Stimulated activated CD4-positive, alpha-beta T cell treated with anti-CD3 and anti-CD28 coated beads, Interleukin-15, amount 100 ng/mL, for 1 hour (primary cell): ENCODE measurements at regions not wholly inside any gene's neighbourhood (a gene's known extent, or its start where the extent isn't known, plus 50 kb on each side); places are given as distances from the start of the nearest gene placed in this dataset.

Experiments used
- DNase-seq, 2 donors: peaks; one replicate each; pipeline ENCODE4 v3.0.0-alpha.2; 2020; ENCODE audit warnings: low read depth in 1 of 2, low spot score in 1 of 2

- no peak for DNase-seq
Observed at GRCh38 chr1:88266051-88266450, 418.0 kb upstream of the PKN2 start.

- no peak for DNase-seq
Observed at GRCh38 chr1:88272216-88272615, 411.9 kb upstream of the PKN2 start.

GRCh38 chr1:88274431-88274830 lies 409.6 kb upstream of the PKN2 start:
- no peak for DNase-seq

GRCh38 chr1:88275259-88275862 lies 408.7 kb upstream of the PKN2 start:
- DNase-seq: no peak

GRCh38 chr1:88276163-88276562 lies 407.9 kb upstream of the PKN2 start:
- no peak for DNase-seq

- DNase-seq: no peak
Observed at GRCh38 chr1:88284066-88284465, 400.0 kb upstream of the PKN2 start.

GRCh38 chr1:88284666-88285366 lies 399.3 kb upstream of the PKN2 start:
- no peak for DNase-seq

- DNase-seq: no peak
Observed at GRCh38 chr1:88286716-88287115, 397.4 kb upstream of the PKN2 start.

GRCh38 chr1:88288571-88288970 lies 395.5 kb upstream of the PKN2 start:
- no peak for DNase-seq

- DNase-seq: no peak
Observed at GRCh38 chr1:88289401-88290102, 394.5 kb upstream of the PKN2 start.

GRCh38 chr1:88291611-88292354 lies 392.3 kb upstream of the PKN2 start:
- DNase-seq: no peak

GRCh38 chr1:88293691-88294190 lies 390.3 kb upstream of the PKN2 start:
- no peak for DNase-seq

- no peak for DNase-seq
Observed at GRCh38 chr1:88296227-88296626, 387.8 kb upstream of the PKN2 start.

- no peak for DNase-seq
Observed at GRCh38 chr1:88296642-88297041, 387.4 kb upstream of the PKN2 start.

- DNase-seq: no peak
Observed at GRCh38 chr1:88298506-88298905, 385.6 kb upstream of the PKN2 start.

- DNase-seq: no peak
Observed at GRCh38 chr1:88300752-88301263, 383.3 kb upstream of the PKN2 start.

GRCh38 chr1:88302843-88303486 lies 381.1 kb upstream of the PKN2 start:
- no peak for DNase-seq

- DNase-seq: no peak
Observed at GRCh38 chr1:88311265-88311664, 372.8 kb upstream of the PKN2 start.

- no peak for DNase-seq
Observed at GRCh38 chr1:88311907-88312306, 372.2 kb upstream of the PKN2 start.

GRCh38 chr1:88317396-88317795 lies 366.7 kb upstream of the PKN2 start:
- no peak for DNase-seq

GRCh38 chr1:88318740-88319139 lies 365.3 kb upstream of the PKN2 start:
- DNase-seq: no peak
